ENCODE measurements at regions not wholly inside any gene's neighbourhood (a gene's known extent, or its start where the extent isn't known, plus 50 kb on each side); places are given as distances from the start of the nearest gene placed in this dataset.
A peak's percentile ranks its signal among the peaks of the same experiment; 100 is the strongest.

GRCh38 chr1:244214009-244214967, 163.2 kb downstream of the ZBTB18 start (continued):
- TF ChIP-seq AEBP2 (tag by site-specific recombination; IDR thresholded peaks at IDR 0.05; ENCODE audit: borderline replicate concordance), result no peak
- TF ChIP-seq BCL6B (tag by site-specific recombination; IDR thresholded peaks at IDR 0.05), result no peak
- peak; percentile 79; the same call in 1 of the 2 replicates for TF ChIP-seq TSHZ1 (tag by site-specific recombination; IDR thresholded peaks at IDR 0.05; ENCODE audit: borderline replicate concordance)
- no peak for TF ChIP-seq SP2 (tag by site-specific recombination; IDR thresholded peaks at IDR 0.05)
- no peak for TF ChIP-seq ZNF202 (tag by site-specific recombination; IDR thresholded peaks at IDR 0.05; ENCODE audit: borderline replicate concordance)
- no peak for TF ChIP-seq SP3 (tag by site-specific recombination; IDR thresholded peaks at IDR 0.05)
- 0 out of 2 replicates have a peak, but pooled peaks have one; percentile 36 for TF ChIP-seq ZNF610 (tag by site-specific recombination; IDR thresholded peaks at IDR 0.05; ENCODE audit: borderline replicate concordance)
- no peak for TF ChIP-seq ZNF560 (tag by site-specific recombination; IDR thresholded peaks at IDR 0.05; ENCODE audit: borderline replicate concordance)
- no peak for TF ChIP-seq ZNF704 (tag by site-specific recombination; IDR thresholded peaks at IDR 0.05)
- TF ChIP-seq ZNF335 (tag by site-specific recombination; conservative IDR thresholded peaks at IDR 0.05), result 0 out of 2 replicates have a peak, but pooled peaks have one; percentile 37
- TF ChIP-seq ZNF843 (tag by site-specific recombination; IDR thresholded peaks at IDR 0.05), result peak; percentile 83; the same call in 1 of the 2 replicates

- Histone ChIP-seq H3K27ac (ENCODE audit: extremely low read depth, low read depth, low read length) (no peak overlapping the region), H3K4me1 (ENCODE audit: control insufficient read depth, insufficient read depth, low read length) (peaks cover 7% of the 10 kb centered on the region), H3K4me3 (ENCODE audit: low read depth, low read length) (no peak overlapping the region), H3K36me3 (ENCODE audit: control insufficient read depth in 2 of 2, insufficient read depth in 1 of 2, low read length in 2 of 2) (no peaks in the 10 kb centered on the region), H3K9me3 (ENCODE audit: control insufficient read depth, insufficient read depth, low read depth, low read length) (no peaks in the 10 kb centered on the region)
- ChIA-PET POLR2A (interaction anchor here (0.5 to 0.7 kb wide), 2 partner anchors 25 to 169 kb away, joined by 3 to 7 read pairs; no protein-coding TSS in a partner anchor), CTCF (interaction anchor here (0.7 to 1.1 kb wide), 2 partner anchors 14 to 417 kb away, joined by 3 read pairs; no protein-coding TSS in a partner anchor)
- TF ChIP-seq ZNF785 (tag by site-specific recombination; IDR thresholded peaks at IDR 0.05), result no peak
- TF ChIP-seq EGR2 (tag by site-specific recombination; IDR thresholded peaks at IDR 0.05; ENCODE audit: low read depth), result no peak
- TF ChIP-seq ZSCAN4 (tag by site-specific recombination; IDR thresholded peaks at IDR 0.05), result no peak
- TF ChIP-seq ZNF555 (tag by site-specific recombination; conservative IDR thresholded peaks at IDR 0.05), result no peak
- no peak for TF ChIP-seq ZNF776 (tag by site-specific recombination; IDR thresholded peaks at IDR 0.05; ENCODE audit: borderline replicate concordance)
- TF ChIP-seq MZF1 (tag by site-specific recombination; IDR thresholded peaks at IDR 0.05; ENCODE audit: borderline replicate concordance), result no peak
- TF ChIP-seq BCL11B (tag by site-specific recombination; IDR thresholded peaks at IDR 0.05; ENCODE audit: low read depth), result no peak
- no peak for TF ChIP-seq ZNF138 (tag by site-specific recombination; IDR thresholded peaks at IDR 0.05; ENCODE audit: borderline replicate concordance)
Observed at GRCh38 chr1:244216836-244217235, 165.8 kb downstream of the ZBTB18 start.
